Astrocyte (in vitro differentiated cells and primary cell): ENCODE measurements at regions not wholly inside any gene's neighbourhood (a gene's known extent, or its start where the extent isn't known, plus 50 kb on each side); places are given as distances from the start of the nearest gene placed in this dataset.

ENCODE experiments used
- EZH2 ChIP-seq: IDR thresholded peaks from 2 replicates; pipeline ENCODE4 v1.6.1; 2012; ENCODE audit warnings: mild to moderate bottlenecking, low read length, inconsistent platforms; ENCODE audit not compliant: insufficient read depth
- TF ChIP-seq, protein P1 (sequence below): IDR thresholded peaks from 2 replicates; pipeline ENCODE4 v1.5.1; 2011; ENCODE audit warnings: low read depth, mild to moderate bottlenecking, inconsistent platforms, low read length, moderate library complexity; ENCODE audit not compliant: insufficient read depth

DNA sequence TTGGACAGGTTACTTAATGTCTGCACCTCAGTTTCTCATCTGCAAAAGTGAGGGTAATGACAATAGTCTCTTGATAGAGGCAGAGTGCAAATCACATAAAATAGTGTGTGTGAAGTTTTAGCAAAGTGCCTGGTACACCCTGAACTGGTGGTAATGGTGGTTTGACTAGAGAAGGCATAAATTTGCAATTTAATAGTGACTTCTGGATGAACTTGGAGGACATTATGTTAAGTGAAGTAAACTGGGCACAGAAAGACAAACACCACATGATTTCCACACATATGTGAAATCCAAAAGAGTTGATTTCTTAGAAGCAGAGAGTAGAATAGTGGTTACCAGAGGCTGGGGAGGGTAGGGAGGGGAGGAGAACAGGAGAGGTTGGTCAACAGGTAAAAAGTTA lies 54.8 kb upstream of the FUT8 start:
- TF ChIP-seq, protein P1, sequence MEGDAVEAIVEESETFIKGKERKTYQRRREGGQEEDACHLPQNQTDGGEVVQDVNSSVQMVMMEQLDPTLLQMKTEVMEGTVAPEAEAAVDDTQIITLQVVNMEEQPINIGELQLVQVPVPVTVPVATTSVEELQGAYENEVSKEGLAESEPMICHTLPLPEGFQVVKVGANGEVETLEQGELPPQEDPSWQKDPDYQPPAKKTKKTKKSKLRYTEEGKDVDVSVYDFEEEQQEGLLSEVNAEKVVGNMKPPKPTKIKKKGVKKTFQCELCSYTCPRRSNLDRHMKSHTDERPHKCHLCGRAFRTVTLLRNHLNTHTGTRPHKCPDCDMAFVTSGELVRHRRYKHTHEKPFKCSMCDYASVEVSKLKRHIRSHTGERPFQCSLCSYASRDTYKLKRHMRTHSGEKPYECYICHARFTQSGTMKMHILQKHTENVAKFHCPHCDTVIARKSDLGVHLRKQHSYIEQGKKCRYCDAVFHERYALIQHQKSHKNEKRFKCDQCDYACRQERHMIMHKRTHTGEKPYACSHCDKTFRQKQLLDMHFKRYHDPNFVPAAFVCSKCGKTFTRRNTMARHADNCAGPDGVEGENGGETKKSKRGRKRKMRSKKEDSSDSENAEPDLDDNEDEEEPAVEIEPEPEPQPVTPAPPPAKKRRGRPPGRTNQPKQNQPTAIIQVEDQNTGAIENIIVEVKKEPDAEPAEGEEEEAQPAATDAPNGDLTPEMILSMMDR = no peak
- TF ChIP-seq EZH2 = no peak
